Lung (tissue), 11 donors: ENCODE measurements at regions not wholly inside any gene's neighbourhood (a gene's known extent, or its start where the extent isn't known, plus 50 kb on each side); places are given as distances from the start of the nearest gene placed in this dataset.

Source experiments
- ATAC-seq: fragments of 200-7000 bp; cut with Tn5 transposase; one replicate; pipeline ENCODE4 v1.9.1; 2020; ENCODE audit warnings: moderate number of reproducible peaks; ENCODE audit not compliant: insufficient read depth, low FRiP score
- DNase-seq, 3 donors: peaks; one replicate each; pipeline ENCODE4 v3.0.0-alpha.2; 2013 to 2017
- H3K27ac ChIP-seq, 2 donors: one replicate each; pipeline ENCODE4 v1.5.1; 2013; ENCODE audit warnings: mild to moderate bottlenecking in 2 of 2, moderate library complexity in 2 of 2, control low read depth in 1 of 2, inconsistent platforms in 1 of 2, low read depth in 1 of 2, low read length in 1 of 2
- H3K27me3 ChIP-seq, 3 donors: one replicate each; pipeline ENCODE4 v1.5.1; 2013; ENCODE audit warnings: low read length in 2 of 3; ENCODE audit not compliant: control insufficient read depth in 3 of 3, insufficient read depth in 3 of 3
- H3K36me3 ChIP-seq, 4 donors: one replicate each; pipeline ENCODE4 v1.5.1; 2013; ENCODE audit warnings: low read length in 4 of 4, mild to moderate bottlenecking in 1 of 4, moderate library complexity in 1 of 4; ENCODE audit not compliant: control insufficient read depth in 4 of 4, insufficient read depth in 4 of 4
- H3K4me1 ChIP-seq, 5 donors: one replicate each; pipeline ENCODE4 v1.5.1; 2013; ENCODE audit warnings: low read length in 5 of 5, mild to moderate bottlenecking in 2 of 5, moderate library complexity in 1 of 5; ENCODE audit not compliant: control insufficient read depth in 5 of 5, insufficient read depth in 5 of 5
- H3K4me3 ChIP-seq: one replicate; pipeline ENCODE4 v1.5.1; 2013; ENCODE audit warnings: mild to moderate bottlenecking, control low read depth, moderate library complexity
- H3K9ac ChIP-seq, 2 donors: one replicate each; pipeline ENCODE4 v1.5.1; 2013; ENCODE audit warnings: low read length in 2 of 2, control low read depth in 1 of 2; ENCODE audit not compliant: insufficient read depth in 1 of 2
- H3K9me3 ChIP-seq, 4 donors: one replicate each; pipeline ENCODE4 v1.5.1; 2013; ENCODE audit warnings: low read length in 3 of 4, mild to moderate bottlenecking in 1 of 4, moderate library complexity in 1 of 4; ENCODE audit not compliant: control insufficient read depth in 4 of 4, insufficient read depth in 3 of 4
- CTCF ChIP-seq: IDR thresholded peaks from 2 replicates; pipeline ENCODE4 v1.5.1; 2012; ENCODE audit warnings: mild to moderate bottlenecking; ENCODE audit errors: control extremely low read depth, extremely low read depth
- WGBS, 2 donors: extraction: QIAGEN DNeasy Blood & Tissue Kit; methylation state at CpG; one replicate each; pipeline ENCODE4 v1.1.7; 2013; 5-methylcytosine and 5-hydroxymethylcytosine counted together
- donor health status: control.
- donor health status: control.
- donor health status: Bipolar disorder and iron deficiency.
- donor health status: healthy.
- donor health status: DM: yes; HTN: yes; CAD: no.

GRCh38 chr22:48452766-48453165 lies 1374.9 kb downstream of the BRD1 start:
- H3K27me3 ChIP-seq, result no peaks in the 10 kb centered on the region
- no peak for TF ChIP-seq CTCF

GRCh38 chr22:48451891-48452290 lies 1375.8 kb downstream of the BRD1 start:
- DNase-seq, result no peak
- WGBS, 2 donors, result 87 to 88% methylated on average over 11 of the region's 11 CpGs

More at GRCh38 chr22:48452766-48453165, 1374.9 kb downstream of the BRD1 start:
- Histone ChIP-seq H3K4me1 (peaks cover 0 to 10% (median 0%) of the 10 kb centered on the region in 5 donors), H3K9ac (no peak overlapping the region), H3K27ac (no peak overlapping the region), H3K4me3 (no peak overlapping the region), H3K36me3 (no peaks in the 10 kb centered on the region), H3K9me3 (peaks cover 0 to 4% (median 0%) of the 10 kb centered on the region in 4 donors)
- ATAC-seq, result no peak
- no peak for DNase-seq
- WGBS, 2 donors, result 88 to 89% methylated on average over 10 of the region's 10 CpGs

GRCh38 chr22:48450188-48450825 lies 1377.4 kb downstream of the BRD1 start:
- no peak for TF ChIP-seq CTCF
- ATAC-seq (peak; percentile 25), DNase-seq (no peak)
- Histone ChIP-seq H3K9me3 (peaks cover 0 to 4% (median 0%) of the 10 kb centered on the region in 4 donors), H3K36me3 (no peaks in the 10 kb centered on the region), H3K27me3 (peaks cover 0 to 6% (median 0%) of the 10 kb centered on the region in 3 donors), H3K4me3 (no peak overlapping the region), H3K9ac (no peak overlapping the region), H3K4me1 (peaks cover 0 to 10% (median 0%) of the 10 kb centered on the region in 5 donors), H3K27ac (no peak overlapping the region)
- WGBS, 2 donors, result 52 to 55% methylated on average over 13 of the region's 13 CpGs

More at GRCh38 chr22:48451891-48452290, 1375.8 kb downstream of the BRD1 start:
- Histone ChIP-seq H3K9ac (no peak overlapping the region), H3K4me3 (no peak overlapping the region), H3K27me3 (no peaks in the 10 kb centered on the region), H3K9me3 (peaks cover 0 to 4% (median 0%) of the 10 kb centered on the region in 4 donors), H3K27ac (no peak overlapping the region), H3K4me1 (peaks cover 0 to 10% (median 0%) of the 10 kb centered on the region in 5 donors), H3K36me3 (no peaks in the 10 kb centered on the region)
- no peak for ATAC-seq
- TF ChIP-seq CTCF, result no peak
